Activated CD4-positive, alpha-beta T cell treated with anti-CD3 and anti-CD28 coated beads, Interleukin-2, amount 10 ng/mL, durations not matched to agents 7 days and 5 days (primary cell): ENCODE measurements at regions not wholly inside any gene's neighbourhood (a gene's known extent, or its start where the extent isn't known, plus 50 kb on each side); places are given as distances from the start of the nearest gene placed in this dataset.
"Not testable (repeated sequence)": the region's sequence is repeated elsewhere in the genome, so short reads cannot be mapped to it uniquely, and the experiment has no call there.

Source experiments
- CTCF ChIA-PET: fragments of 350-600 bp; sonication (Branson Sonifier 250); formaldehyde crosslinking; loops from one replicate; lab custom pipeline; 2021; ENCODE audit warnings: antibody characterized with exemption; lab: Charles Lee
- POLR2A ChIA-PET: fragments of 350-600 bp; sonication (Branson Sonifier 250); formaldehyde crosslinking; loops from one replicate; lab custom pipeline; 2021; ENCODE audit warnings: antibody characterized with exemption; lab: Charles Lee
- DNase-seq: peaks from one replicate; pipeline ENCODE4 v3.0.0-alpha.2; 2020
- H3K27ac Mint-ChIP-seq: one replicate; pipeline ENCODE4 v1.8.0; 2021; ENCODE audit warnings: mild to moderate bottlenecking, moderate library complexity, mixed read lengths
- H3K27me3 Mint-ChIP-seq: one replicate; pipeline ENCODE4 v1.8.0; 2021; ENCODE audit warnings: mixed read lengths
- H3K36me3 Mint-ChIP-seq: one replicate; pipeline ENCODE4 v1.8.0; 2021; ENCODE audit warnings: low read depth, mixed read lengths
- H3K4me1 Mint-ChIP-seq: one replicate; pipeline ENCODE4 v1.8.0; 2021; ENCODE audit warnings: mixed read lengths
- H3K4me3 Mint-ChIP-seq: one replicate; pipeline ENCODE4 v1.8.0; 2021; ENCODE audit warnings: mild to moderate bottlenecking, moderate library complexity, mixed read lengths
- H3K9me3 Mint-ChIP-seq: one replicate; pipeline ENCODE4 v1.8.0; 2021; ENCODE audit warnings: mixed read lengths

DNA sequence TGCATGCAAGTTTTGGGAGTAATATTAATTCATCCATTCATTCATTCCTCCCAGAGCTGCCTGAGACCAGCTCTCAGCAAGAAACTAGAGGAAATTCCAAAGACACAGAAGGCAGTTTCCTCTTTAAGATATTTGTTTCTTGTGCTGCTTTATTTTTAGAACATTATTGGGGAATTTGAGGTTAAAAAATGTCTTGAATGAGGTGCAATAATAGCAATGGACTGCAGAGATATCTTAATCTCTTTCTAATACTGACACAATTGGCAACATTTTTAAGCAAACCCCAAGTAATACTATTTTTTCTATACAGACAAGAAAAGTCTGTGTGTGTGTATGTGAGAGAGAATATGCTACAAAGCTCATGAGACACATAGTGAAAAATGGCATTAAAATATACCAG lies 190.2 kb upstream of the USP15 start:
- no peak for DNase-seq
- Mint-ChIP-seq H3K4me1 (no peaks in the 10 kb centered on the region), H3K9me3 (no peaks in the 10 kb centered on the region), H3K4me3 (no peak overlapping the region), H3K36me3 (no peaks in the 10 kb centered on the region), H3K27me3 (peaks cover 7% of the 10 kb centered on the region), H3K27ac (no peak overlapping the region)
- CTCF ChIA-PET: no interaction called here
- POLR2A ChIA-PET: no interaction called here

DNA sequence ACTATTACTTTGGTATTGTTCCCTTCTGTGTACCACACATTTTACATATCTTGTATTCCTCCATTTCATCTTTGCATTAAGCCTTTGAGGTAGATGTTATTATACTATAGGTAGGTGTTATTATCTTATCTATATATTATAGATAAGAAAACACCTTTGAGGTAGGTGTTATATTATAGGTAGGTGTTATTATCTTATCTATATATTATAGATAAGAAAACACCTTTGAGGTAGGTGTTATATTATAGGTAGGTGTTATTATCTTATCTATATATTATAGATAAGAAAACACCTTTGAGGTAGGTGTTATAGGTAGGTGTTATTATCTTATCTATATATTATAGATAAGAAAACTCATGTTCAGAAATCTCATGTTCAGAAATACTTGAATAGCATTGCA lies 187.0 kb upstream of the USP15 start:
- H3K27ac Mint-ChIP-seq, H3K9me3 Mint-ChIP-seq, POLR2A ChIA-PET, H3K4me3 Mint-ChIP-seq, H3K4me1 Mint-ChIP-seq, CTCF ChIA-PET, H3K27me3 Mint-ChIP-seq, H3K36me3 Mint-ChIP-seq, DNase-seq: not testable (repeated sequence)

DNA sequence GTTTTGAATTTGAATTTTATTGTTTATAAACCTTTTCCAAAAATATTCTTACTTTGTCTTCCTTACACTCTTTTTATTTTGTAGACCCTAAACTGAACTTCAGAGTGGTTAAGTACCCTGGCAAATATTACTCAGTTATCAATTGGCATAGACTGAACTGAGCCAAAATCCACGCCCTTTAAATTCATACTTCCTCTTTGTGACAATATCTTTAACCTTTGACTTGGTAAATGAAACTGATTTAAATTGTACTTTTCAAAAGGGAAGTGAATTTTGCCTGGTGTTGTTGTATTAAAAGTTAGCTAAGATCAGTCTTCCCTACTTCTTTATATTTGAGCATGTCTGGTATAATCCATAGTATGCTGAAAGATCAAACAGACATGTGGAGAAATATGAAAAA lies 184.3 kb upstream of the USP15 start:
- DNase-seq: no peak
- H3K36me3 Mint-ChIP-seq: no peaks in the 10 kb centered on the region
- peaks cover 4% of the 10 kb centered on the region for H3K27me3 Mint-ChIP-seq
- CTCF ChIA-PET: no interaction called here
- no peaks in the 10 kb centered on the region for H3K4me1 Mint-ChIP-seq
- no peak overlapping the region for H3K4me3 Mint-ChIP-seq
- POLR2A ChIA-PET: no interaction called here
- H3K9me3 Mint-ChIP-seq: no peaks in the 10 kb centered on the region
- H3K27ac Mint-ChIP-seq: no peak overlapping the region

DNA sequence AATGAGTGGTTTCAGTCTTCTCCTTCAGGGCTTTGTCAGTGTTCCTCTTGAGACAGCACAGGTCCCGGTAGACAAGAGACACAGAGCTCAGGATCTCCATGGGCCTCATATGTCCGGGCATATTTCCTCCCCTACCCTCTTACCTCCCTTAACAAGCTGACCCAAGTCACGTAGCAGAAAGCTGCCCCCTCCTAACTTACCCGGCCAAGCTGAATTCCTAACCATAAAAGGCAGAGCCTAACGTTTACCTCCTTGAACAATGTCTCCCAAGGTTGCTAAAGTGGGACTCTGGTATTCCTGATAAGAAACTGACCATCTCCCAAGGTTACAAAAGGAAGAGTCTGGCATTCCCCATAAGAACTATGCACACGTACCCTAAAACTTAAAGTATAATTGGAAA lies 182.2 kb upstream of the USP15 start:
- no peak for DNase-seq
- ChIA-PET CTCF (no interaction called here), POLR2A (no interaction called here)
- no peak overlapping the region for H3K4me3 Mint-ChIP-seq
- H3K9me3 Mint-ChIP-seq: no peaks in the 10 kb centered on the region
- H3K36me3 Mint-ChIP-seq: no peaks in the 10 kb centered on the region
- peaks cover 4% of the 10 kb centered on the region for H3K27me3 Mint-ChIP-seq
- no peak overlapping the region for H3K27ac Mint-ChIP-seq
- H3K4me1 Mint-ChIP-seq: no peaks in the 10 kb centered on the region

DNA sequence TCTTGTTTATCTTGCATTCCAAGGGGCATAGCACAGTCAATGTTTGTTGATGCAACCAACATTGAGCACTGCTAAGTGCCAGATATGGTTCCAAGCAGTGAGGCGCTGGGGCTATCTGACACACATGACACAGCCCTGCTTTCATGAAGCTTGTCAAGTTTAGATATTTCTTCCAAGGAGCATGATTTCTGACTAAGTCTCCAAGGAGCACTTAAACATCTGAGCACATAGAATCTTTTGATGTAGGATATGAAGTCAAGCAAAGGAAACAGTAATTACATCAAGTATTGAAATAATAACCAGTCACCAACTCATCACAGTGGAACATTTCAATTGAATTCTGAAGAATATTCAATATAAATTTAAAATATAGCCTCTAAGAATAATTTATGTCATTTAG lies 177.8 kb upstream of the USP15 start:
- H3K27me3 Mint-ChIP-seq: peaks cover 8% of the 10 kb centered on the region
- H3K4me1 Mint-ChIP-seq: no peaks in the 10 kb centered on the region
- H3K27ac Mint-ChIP-seq: no peak overlapping the region
- POLR2A ChIA-PET: no interaction called here
- CTCF ChIA-PET: no interaction called here
- DNase-seq: no peak
- no peaks in the 10 kb centered on the region for H3K9me3 Mint-ChIP-seq
- no peak overlapping the region for H3K4me3 Mint-ChIP-seq
- H3K36me3 Mint-ChIP-seq: no peaks in the 10 kb centered on the region

DNA sequence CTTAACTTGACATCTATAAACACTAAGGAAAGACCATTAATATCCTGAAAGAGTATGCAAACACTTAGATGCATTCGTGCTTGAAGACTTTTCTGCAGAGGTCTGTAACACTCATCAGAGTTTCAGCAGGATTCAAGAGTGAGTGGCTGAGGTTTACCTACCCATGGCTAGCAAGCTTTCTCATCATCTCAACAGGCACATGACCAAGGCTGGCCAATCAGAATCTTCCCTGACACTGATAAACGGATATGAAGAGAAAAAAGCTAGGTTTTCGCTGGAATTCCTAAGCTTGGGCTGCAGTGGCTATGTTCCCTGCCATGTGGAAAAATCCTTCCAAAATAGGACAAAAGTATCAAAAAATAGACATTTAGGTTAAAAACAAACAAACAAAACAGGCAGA lies 162.1 kb upstream of the USP15 start:
- H3K27ac Mint-ChIP-seq: no peak overlapping the region
- no peaks in the 10 kb centered on the region for H3K27me3 Mint-ChIP-seq
- ChIA-PET POLR2A (no interaction called here), CTCF (no interaction called here)
- no peak for DNase-seq
- no peaks in the 10 kb centered on the region for H3K4me1 Mint-ChIP-seq
- H3K36me3 Mint-ChIP-seq: no peaks in the 10 kb centered on the region
- H3K4me3 Mint-ChIP-seq: no peak overlapping the region
- no peaks in the 10 kb centered on the region for H3K9me3 Mint-ChIP-seq

DNA sequence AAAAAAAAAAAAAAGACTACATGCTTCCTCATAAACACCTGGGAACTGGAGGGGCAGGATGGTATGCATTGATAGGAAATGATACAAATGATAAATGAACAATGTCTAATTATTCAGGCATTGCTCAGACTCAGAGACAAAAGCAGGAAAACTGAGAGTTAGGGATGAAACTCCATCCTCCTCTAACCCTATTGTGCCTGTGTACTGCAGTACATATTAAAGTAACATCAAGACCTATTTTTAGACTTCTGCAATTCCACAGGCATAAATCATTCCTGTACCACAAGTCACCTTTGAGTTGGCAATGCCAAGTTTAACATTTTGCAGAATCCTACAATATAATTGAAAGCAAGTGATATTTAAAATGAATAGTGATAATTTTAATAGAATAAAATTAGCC lies 156.5 kb upstream of the USP15 start:
- Mint-ChIP-seq H3K36me3 (no peaks in the 10 kb centered on the region), H3K9me3 (no peaks in the 10 kb centered on the region), H3K4me1 (no peaks in the 10 kb centered on the region), H3K27ac (no peak overlapping the region), H3K27me3 (peaks cover 3% of the 10 kb centered on the region), H3K4me3 (no peak overlapping the region)
- POLR2A ChIA-PET: no interaction called here
- no peak for DNase-seq
- CTCF ChIA-PET: interaction anchor here (0.7 kb wide), 1 partner anchor 16 kb away, joined by 3 read pairs; no protein-coding TSS in a partner anchor

DNA sequence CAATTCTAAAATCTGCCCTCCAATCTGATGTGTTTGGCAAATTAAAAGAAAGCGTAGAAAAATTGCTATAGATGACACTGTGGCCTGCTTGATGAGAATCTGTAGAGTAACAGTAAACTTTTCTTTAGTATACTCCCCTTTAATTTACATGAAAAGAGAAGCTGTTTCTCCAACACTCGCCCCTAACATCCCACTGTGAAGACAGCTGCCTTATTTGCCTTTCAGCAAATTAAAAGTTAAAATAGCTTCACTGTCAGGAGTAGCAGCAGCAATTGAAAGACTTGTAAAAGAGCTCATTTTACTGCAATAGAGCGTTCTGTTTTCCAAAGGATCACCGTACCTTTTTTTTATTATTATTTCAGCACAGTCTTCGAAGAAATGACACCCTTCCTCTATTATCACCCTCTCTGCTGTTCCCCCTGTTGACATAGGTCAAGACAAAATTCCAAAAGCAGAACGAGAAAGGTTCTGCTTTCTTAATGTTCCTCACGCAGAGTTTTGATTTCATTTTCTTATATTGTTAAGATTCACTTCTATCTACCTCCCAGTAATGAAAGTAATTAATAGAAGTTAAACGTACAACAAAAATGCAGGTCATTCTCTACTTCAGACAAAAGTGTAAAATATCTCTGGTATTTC lies 153.5 kb upstream of the USP15 start:
- ChIA-PET CTCF (no interaction called here), POLR2A (no interaction called here)
- Mint-ChIP-seq H3K36me3 (no peaks in the 10 kb centered on the region), H3K4me1 (no peaks in the 10 kb centered on the region), H3K4me3 (no peak overlapping the region), H3K27me3 (peaks cover 12% of the 10 kb centered on the region), H3K27ac (no peak overlapping the region), H3K9me3 (no peaks in the 10 kb centered on the region)
- DNase-seq: no peak

DNA sequence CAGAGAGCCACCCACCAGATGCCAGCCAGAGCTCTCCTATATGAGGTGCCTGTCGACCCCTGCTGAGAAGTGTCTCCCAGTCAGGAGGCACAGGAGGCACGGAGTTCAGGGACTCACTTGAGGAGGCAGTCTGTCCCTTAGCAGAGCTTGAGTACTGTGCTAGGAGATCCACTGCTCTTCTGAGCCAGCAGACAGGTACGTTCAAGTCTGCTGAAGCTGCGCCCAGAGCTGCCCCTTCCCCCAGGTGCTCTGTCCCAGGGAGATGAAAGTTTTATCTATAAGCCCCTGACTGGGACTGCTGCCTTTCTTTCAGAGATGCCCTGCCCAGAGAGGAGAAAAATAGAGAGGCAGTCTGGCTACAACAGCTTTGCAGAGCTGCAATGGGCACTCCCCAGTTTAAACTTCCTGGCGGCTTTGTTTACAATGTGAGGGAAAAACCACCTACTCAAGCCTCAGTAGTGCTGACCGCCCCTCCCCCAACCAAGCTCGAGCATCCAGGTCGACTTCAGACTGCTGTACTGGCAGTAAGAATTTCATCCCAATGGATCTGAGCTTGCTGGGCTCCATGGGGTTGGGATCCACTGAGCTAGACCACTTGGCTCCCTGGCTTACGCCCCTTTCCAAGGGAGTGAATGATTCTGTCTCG lies 146.7 kb upstream of the USP15 start:
- CTCF ChIA-PET: no interaction called here
- no peak for DNase-seq
- H3K27me3 Mint-ChIP-seq: peaks cover 16% of the 10 kb centered on the region
- POLR2A ChIA-PET: no interaction called here
- no peaks in the 10 kb centered on the region for H3K4me1 Mint-ChIP-seq
- H3K36me3 Mint-ChIP-seq: no peaks in the 10 kb centered on the region
- no peaks in the 10 kb centered on the region for H3K9me3 Mint-ChIP-seq
- no peak overlapping the region for H3K27ac Mint-ChIP-seq
- no peak overlapping the region for H3K4me3 Mint-ChIP-seq

DNA sequence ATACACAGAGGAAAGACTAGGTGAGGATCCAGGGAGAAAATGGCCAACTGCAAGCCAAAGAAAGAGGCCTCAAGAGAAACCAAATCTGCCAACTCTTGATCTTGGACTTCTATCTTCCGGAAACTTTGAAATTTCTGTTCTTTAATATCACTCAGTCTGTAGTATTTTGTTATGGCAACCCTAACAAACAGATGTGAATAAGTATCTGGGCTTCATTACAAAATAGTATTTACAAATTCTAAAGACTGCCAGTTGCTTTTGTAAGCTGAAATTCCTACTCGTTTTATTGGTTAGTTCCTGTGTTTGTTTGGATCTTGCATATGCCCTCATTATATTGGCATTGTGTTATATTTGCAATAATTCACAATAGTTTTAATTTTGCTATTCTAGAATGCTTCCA lies 143.2 kb upstream of the USP15 start:
- DNase-seq: no peak
- ChIA-PET POLR2A (no interaction called here), CTCF (no interaction called here)
- H3K4me1 Mint-ChIP-seq: no peaks in the 10 kb centered on the region
- H3K27me3 Mint-ChIP-seq: peaks cover 3% of the 10 kb centered on the region
- no peaks in the 10 kb centered on the region for H3K36me3 Mint-ChIP-seq
- no peak overlapping the region for H3K27ac Mint-ChIP-seq
- H3K4me3 Mint-ChIP-seq: no peak overlapping the region
- H3K9me3 Mint-ChIP-seq: no peaks in the 10 kb centered on the region

DNA sequence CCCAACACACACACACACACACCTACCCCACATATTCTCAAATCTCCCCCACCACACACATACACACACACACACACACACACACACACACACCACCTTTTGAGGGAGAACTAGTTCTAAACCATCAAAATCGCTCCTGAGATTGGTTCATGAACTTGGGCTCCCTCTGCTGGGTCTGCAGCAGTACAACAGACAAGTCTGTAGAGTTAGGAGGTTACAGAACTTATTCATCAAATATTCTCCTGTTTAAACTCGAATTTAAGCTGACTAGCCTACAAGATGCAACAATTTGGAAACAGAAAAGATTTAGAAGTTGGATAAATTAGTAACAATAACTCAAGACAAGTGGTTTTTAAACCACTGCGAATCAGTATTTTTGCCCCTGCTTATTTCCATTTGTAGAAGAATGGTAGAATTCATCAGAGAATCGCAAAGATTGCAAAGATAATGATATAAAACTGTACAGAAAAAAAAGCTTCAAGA lies 136.4 kb upstream of the USP15 start:
- CTCF ChIA-PET: interaction anchor here (0.8 kb wide), 1 partner anchor 40 kb away, joined by 3 read pairs; no protein-coding TSS in a partner anchor
- H3K9me3 Mint-ChIP-seq: no peaks in the 10 kb centered on the region
- no peaks in the 10 kb centered on the region for H3K4me1 Mint-ChIP-seq
- no peaks in the 10 kb centered on the region for H3K36me3 Mint-ChIP-seq
- POLR2A ChIA-PET: no interaction called here
- peaks cover 9% of the 10 kb centered on the region for H3K27me3 Mint-ChIP-seq
- no peak overlapping the region for H3K4me3 Mint-ChIP-seq
- H3K27ac Mint-ChIP-seq: no peak overlapping the region
- peak; percentile 47 for DNase-seq

DNA sequence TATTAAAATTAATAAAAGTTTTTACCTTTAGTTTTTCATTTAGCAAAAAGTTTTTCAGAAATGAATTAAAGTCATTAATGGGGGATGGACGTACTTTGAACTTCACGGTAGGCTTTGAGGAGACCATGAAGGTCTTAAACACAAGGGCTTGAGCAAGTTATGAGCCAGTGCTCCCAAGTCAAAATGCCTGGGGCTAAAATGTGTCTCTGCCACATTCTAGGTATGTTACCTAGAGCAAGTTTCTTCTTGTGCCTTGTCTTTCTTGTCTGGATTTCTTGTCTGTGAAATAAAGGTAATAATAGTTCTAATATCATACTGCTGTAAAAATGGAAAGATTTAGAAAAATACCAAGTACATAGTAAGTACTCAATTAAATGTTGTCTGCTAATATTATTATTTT lies 132.7 kb upstream of the USP15 start:
- POLR2A ChIA-PET: no interaction called here
- CTCF ChIA-PET: no interaction called here
- Mint-ChIP-seq H3K4me1 (no peaks in the 10 kb centered on the region), H3K36me3 (no peaks in the 10 kb centered on the region), H3K27ac (no peak overlapping the region), H3K4me3 (no peak overlapping the region), H3K9me3 (no peaks in the 10 kb centered on the region), H3K27me3 (peaks cover 11% of the 10 kb centered on the region)
- DNase-seq: no peak

DNA sequence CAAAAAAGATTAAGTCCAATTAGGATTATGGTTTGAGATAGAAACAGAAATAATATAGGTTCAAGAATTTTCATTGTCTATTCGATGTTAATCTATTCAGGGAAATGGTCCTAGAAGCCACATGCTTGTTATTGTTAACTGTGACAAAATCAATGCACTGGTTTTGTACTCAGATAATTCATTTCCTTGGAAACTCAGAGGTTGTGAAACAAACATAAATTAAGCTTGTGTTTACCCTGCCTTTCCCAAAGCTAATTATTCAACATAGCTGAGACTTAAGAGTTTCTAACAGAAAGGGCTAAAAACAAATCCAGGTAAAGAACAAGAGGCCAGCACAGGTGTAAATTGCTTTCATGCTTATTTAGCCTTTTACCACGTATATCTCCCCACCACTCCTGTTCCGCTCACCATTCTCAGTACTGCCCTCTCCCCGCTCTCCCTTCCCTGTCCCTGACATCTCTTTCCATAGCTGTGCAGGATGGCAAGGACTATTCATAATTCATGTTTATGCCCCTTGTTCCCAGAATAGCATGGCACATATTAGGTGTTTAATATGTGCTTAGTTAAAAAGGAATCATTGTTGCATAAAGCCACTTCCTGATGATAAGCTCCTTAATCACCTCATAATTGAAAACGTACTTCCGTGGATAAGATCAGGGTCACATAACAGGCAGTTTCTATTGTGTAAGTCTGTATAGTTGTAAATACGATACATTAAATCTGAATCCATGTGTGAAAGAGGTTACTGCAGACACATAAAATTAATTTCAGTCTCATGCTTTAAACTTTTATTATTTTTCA lies 131.8 kb upstream of the USP15 start:
- Mint-ChIP-seq H3K4me3 (no peak overlapping the region), H3K9me3 (no peaks in the 10 kb centered on the region), H3K36me3 (no peaks in the 10 kb centered on the region), H3K4me1 (no peaks in the 10 kb centered on the region), H3K27me3 (peaks cover 9% of the 10 kb centered on the region), H3K27ac (no peak overlapping the region)
- CTCF ChIA-PET: no interaction called here
- POLR2A ChIA-PET: no interaction called here
- DNase-seq: no peak
